ENCODE measurements at regions not wholly inside any gene's neighbourhood (a gene's known extent, or its start where the extent isn't known, plus 50 kb on each side); places are given as distances from the start of the nearest gene placed in this dataset.

DNA sequence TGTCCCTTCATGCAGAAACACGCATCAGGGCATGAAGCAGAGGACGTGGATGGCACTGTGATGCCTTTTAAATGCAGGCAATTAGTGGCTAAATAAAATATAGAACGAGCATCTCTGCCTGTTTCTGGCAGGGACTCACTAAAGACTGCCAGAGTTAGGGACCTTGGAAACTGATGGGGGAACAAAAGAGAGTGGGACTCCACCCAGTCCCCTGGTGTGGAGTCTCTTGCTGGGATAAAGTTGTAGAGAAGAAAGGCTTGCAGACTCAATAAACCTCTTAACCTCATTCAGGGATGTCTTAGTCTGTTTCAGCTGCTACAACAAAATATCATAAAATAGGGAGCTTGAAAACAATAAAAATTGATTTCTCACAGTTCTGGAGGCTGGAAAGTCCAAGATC is 87.6 kb upstream of the ARAP3 start:
- no peaks in the 10 kb centered on the region for H3K23me2 ChIP-seq (ENCODE audit: low read depth, low read length)
- H3K4me3 ChIP-seq (ENCODE audit: extremely low read depth in 1 of 4, insufficient read depth in 2 of 4, low read depth in 3 of 4, low read length in 4 of 4): no peak overlapping the region
- peaks cover 0 to 7% (median 3%) of the 10 kb centered on the region in 4 experiments; a peak in 5 of 7 replicates for H3K4me1 ChIP-seq (replicated peaks in 1 of 4; ENCODE audit: control insufficient read depth in 3 of 4, insufficient read depth in 4 of 4, low read length in 3 of 4)
- no peak overlapping the region for H2BK15ac ChIP-seq (ENCODE audit: low read length)
- TF ChIP-seq RBBP5 (IDR thresholded peaks at IDR 0.05; ENCODE audit: borderline replicate concordance, low read depth, low read length): no peak
- no peak overlapping the region for H3K27ac ChIP-seq (ENCODE audit: low read depth, low read length)
- H3K4me2 ChIP-seq (ENCODE audit: insufficient read depth in 1 of 2, low read depth in 2 of 2, low read length in 2 of 2): no peak overlapping the region
- H4K8ac ChIP-seq (ENCODE audit: extremely low read depth, insufficient read depth, low read length): no peak overlapping the region
- H3K36me3 ChIP-seq (ENCODE audit: control insufficient read depth in 2 of 4, insufficient read depth in 4 of 4, low read length in 3 of 4): no peaks in the 10 kb centered on the region
- H2AFZ ChIP-seq (ENCODE audit: low read length): no peak overlapping the region
- ChIA-PET POLR2A (ENCODE audit: partially characterized antibody) (interaction anchor here (0.6 to 2.8 kb wide), 4 partner anchors 12 to 62 kb away, joined by 3 to 9 read pairs (median 6); no protein-coding TSS in a partner anchor), CTCF (ENCODE audit: partially characterized antibody) (interaction anchor here (0.6 to 11.4 kb wide), 10 partner anchors 9 to 227 kb away, joined by 3 to 125 read pairs (median 4); no protein-coding TSS in a partner anchor)
- H2BK20ac ChIP-seq (ENCODE audit: low read length): no peak overlapping the region
- H2BK120ac ChIP-seq (replicated peaks; ENCODE audit: low read depth, low read length): no peak overlapping the region
- no peak overlapping the region for H2AK5ac ChIP-seq (ENCODE audit: low read depth, low read length)
- no peak overlapping the region for H4K5ac ChIP-seq (ENCODE audit: insufficient read length, low read depth, low read length)
- H3K14ac ChIP-seq (ENCODE audit: insufficient read length): no peak overlapping the region
- no peak overlapping the region for H4K91ac ChIP-seq (replicated peaks; ENCODE audit: insufficient read length, low read length)
- H3K27me3 ChIP-seq (replicated peaks in 1 of 4; ENCODE audit: control insufficient read depth in 3 of 4, extremely low read depth in 1 of 4, insufficient read depth in 3 of 4, low read length in 3 of 4): no peaks in the 10 kb centered on the region; a peak in 1 of 7 replicates
- H3K23ac ChIP-seq (ENCODE audit: insufficient read length): no peak overlapping the region
- no peak overlapping the region for H3K9ac ChIP-seq (replicated peaks in 1 of 4; ENCODE audit: extremely low read depth in 1 of 4, low read depth in 3 of 4, low read length in 3 of 4)
- no peak overlapping the region for H2BK5ac ChIP-seq (ENCODE audit: low read depth, low read length)
- no peak overlapping the region for H3K4ac ChIP-seq (replicated peaks; ENCODE audit: insufficient read length, low read depth, low read length)
- no peak overlapping the region for H3K18ac ChIP-seq (ENCODE audit: extremely low read depth, low read length)
- no peaks in the 10 kb centered on the region for H3K9me3 ChIP-seq (ENCODE audit: insufficient read depth in 2 of 2, low read depth in 1 of 2, low read length in 1 of 2)
- H3K79me2 ChIP-seq (ENCODE audit: control insufficient read depth in 1 of 2, insufficient read depth in 2 of 2, low read length in 2 of 2): no peaks in the 10 kb centered on the region
- H3K79me1 ChIP-seq (ENCODE audit: low read depth, low read length): no peaks in the 10 kb centered on the region; the same call in 1 of the 2 replicates
- no peak for FAIRE-seq
- H4K20me1 ChIP-seq (replicated peaks in 1 of 2; ENCODE audit: control insufficient read depth in 1 of 2, insufficient read depth in 2 of 2, low read length in 2 of 2): no peaks in the 10 kb centered on the region
- H3K56ac ChIP-seq (replicated peaks; ENCODE audit: insufficient read length, low read depth, low read length): no peak overlapping the region
- no peak for DNase-seq (ENCODE audit: low read depth in 1 of 2, low spot score in 2 of 2)
- 85% methylated on average over 3 of the region's 3 CpGs; no CpG with 5 or more reads in 1 of the 2 experiments for WGBS, 2 experiments (ENCODE audit: extremely low coverage in 1 of 2, insufficient coverage in 1 of 2, insufficient read length in 1 of 2, insufficient replicate concordance in 2 of 2, low coverage in 1 of 2, low lambda C conversion rate in 2 of 2, missing lambda C conversion rate in 1 of 2)
- no peak overlapping the region for H2BK12ac ChIP-seq (ENCODE audit: low read depth, low read length)

Data from H1 (cell line).